ENCODE measurements at regions not wholly inside any gene's neighbourhood (a gene's known extent, or its start where the extent isn't known, plus 50 kb on each side); places are given as distances from the start of the nearest gene placed in this dataset.

GRCh38 chr15:68515371-68516095 is 63.3 kb upstream of the CORO2B start:
- TF ChIP-seq EZH2 (optimal IDR thresholded peaks at IDR 0.05; ENCODE audit: low read depth, low read length) = no peak
- TF ChIP-seq, protein P1, sequence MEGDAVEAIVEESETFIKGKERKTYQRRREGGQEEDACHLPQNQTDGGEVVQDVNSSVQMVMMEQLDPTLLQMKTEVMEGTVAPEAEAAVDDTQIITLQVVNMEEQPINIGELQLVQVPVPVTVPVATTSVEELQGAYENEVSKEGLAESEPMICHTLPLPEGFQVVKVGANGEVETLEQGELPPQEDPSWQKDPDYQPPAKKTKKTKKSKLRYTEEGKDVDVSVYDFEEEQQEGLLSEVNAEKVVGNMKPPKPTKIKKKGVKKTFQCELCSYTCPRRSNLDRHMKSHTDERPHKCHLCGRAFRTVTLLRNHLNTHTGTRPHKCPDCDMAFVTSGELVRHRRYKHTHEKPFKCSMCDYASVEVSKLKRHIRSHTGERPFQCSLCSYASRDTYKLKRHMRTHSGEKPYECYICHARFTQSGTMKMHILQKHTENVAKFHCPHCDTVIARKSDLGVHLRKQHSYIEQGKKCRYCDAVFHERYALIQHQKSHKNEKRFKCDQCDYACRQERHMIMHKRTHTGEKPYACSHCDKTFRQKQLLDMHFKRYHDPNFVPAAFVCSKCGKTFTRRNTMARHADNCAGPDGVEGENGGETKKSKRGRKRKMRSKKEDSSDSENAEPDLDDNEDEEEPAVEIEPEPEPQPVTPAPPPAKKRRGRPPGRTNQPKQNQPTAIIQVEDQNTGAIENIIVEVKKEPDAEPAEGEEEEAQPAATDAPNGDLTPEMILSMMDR (IDR thresholded peaks at IDR 0.05; ENCODE audit: low read length) = no peak
